ENCODE measurements at regions not wholly inside any gene's neighbourhood (a gene's known extent, or its start where the extent isn't known, plus 50 kb on each side); places are given as distances from the start of the nearest gene placed in this dataset.

- TF ChIP-seq SUZ12 (IDR thresholded peaks at IDR 0.05; ENCODE audit: extremely low read depth, insufficient read depth, insufficient read length) (no peak), YY1 (IDR thresholded peaks at IDR 0.05; ENCODE audit: insufficient read depth, insufficient read length) (no peak)
These were observed 87.4 kb upstream of the LHX1 start for GRCh38 chr17:36849871-36850348.

Data from NT2/D1 (cell line).